ENCODE measurements at regions not wholly inside any gene's neighbourhood (a gene's known extent, or its start where the extent isn't known, plus 50 kb on each side); places are given as distances from the start of the nearest gene placed in this dataset.

DNA sequence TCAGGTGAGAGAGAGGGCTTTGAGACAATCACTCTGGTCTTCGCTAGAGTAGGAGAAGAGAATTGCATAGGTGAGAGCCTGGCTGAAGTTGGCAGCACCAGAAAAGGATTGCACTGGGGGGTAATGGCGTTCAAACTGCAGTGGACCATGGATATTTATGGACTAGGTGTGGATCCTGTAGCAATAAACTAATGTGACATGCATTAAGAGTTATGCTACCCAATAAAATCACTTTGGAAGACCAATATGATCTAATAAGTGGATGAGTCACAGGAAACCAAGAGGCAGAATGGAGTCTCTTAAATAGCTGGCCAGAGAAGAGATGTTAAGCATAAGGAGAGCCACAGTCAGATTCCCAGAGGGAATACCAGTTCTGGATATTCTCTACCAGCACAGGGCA lies 259.8 kb downstream of the FBXO8 start:
- TF ChIP-seq, protein P1, sequence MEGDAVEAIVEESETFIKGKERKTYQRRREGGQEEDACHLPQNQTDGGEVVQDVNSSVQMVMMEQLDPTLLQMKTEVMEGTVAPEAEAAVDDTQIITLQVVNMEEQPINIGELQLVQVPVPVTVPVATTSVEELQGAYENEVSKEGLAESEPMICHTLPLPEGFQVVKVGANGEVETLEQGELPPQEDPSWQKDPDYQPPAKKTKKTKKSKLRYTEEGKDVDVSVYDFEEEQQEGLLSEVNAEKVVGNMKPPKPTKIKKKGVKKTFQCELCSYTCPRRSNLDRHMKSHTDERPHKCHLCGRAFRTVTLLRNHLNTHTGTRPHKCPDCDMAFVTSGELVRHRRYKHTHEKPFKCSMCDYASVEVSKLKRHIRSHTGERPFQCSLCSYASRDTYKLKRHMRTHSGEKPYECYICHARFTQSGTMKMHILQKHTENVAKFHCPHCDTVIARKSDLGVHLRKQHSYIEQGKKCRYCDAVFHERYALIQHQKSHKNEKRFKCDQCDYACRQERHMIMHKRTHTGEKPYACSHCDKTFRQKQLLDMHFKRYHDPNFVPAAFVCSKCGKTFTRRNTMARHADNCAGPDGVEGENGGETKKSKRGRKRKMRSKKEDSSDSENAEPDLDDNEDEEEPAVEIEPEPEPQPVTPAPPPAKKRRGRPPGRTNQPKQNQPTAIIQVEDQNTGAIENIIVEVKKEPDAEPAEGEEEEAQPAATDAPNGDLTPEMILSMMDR (IDR thresholded peaks at IDR 0.05) = no peak
- no peak for TF ChIP-seq POLR2A (IDR thresholded peaks at IDR 0.05)

Data from heart left ventricle (tissue), 13 donors.